ENCODE measurements at regions not wholly inside any gene's neighbourhood (a gene's known extent, or its start where the extent isn't known, plus 50 kb on each side); places are given as distances from the start of the nearest gene placed in this dataset.

DNA sequence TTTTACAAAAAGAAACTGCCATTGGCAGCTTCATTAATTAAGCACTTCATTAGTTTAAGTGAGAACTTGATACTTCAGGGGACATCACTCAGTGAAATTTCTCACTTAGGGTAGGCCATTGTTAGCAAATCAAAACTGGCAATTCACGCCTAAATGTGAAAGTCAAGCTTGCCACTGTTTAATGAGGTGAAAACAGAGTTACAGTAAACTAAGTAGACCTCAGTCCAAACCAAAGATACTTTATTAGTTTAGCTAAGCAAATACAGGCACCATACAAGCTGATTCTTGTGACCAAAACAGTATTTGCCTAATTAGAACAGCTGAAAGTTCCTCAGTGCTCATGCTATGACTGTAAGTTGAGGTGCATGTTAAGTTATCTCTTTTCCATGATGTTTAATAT lies 176.5 kb upstream of the CPNE8 start:
- TF ChIP-seq, protein P1, sequence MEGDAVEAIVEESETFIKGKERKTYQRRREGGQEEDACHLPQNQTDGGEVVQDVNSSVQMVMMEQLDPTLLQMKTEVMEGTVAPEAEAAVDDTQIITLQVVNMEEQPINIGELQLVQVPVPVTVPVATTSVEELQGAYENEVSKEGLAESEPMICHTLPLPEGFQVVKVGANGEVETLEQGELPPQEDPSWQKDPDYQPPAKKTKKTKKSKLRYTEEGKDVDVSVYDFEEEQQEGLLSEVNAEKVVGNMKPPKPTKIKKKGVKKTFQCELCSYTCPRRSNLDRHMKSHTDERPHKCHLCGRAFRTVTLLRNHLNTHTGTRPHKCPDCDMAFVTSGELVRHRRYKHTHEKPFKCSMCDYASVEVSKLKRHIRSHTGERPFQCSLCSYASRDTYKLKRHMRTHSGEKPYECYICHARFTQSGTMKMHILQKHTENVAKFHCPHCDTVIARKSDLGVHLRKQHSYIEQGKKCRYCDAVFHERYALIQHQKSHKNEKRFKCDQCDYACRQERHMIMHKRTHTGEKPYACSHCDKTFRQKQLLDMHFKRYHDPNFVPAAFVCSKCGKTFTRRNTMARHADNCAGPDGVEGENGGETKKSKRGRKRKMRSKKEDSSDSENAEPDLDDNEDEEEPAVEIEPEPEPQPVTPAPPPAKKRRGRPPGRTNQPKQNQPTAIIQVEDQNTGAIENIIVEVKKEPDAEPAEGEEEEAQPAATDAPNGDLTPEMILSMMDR (IDR thresholded peaks at IDR 0.05; ENCODE audit: insufficient read depth, low read depth, low read length) = no peak
- DNase-seq (ENCODE audit: low read depth) = no peak
- H3K4me3 ChIP-seq (ENCODE audit: low read depth, low read length) = no peak overlapping the region

DNA sequence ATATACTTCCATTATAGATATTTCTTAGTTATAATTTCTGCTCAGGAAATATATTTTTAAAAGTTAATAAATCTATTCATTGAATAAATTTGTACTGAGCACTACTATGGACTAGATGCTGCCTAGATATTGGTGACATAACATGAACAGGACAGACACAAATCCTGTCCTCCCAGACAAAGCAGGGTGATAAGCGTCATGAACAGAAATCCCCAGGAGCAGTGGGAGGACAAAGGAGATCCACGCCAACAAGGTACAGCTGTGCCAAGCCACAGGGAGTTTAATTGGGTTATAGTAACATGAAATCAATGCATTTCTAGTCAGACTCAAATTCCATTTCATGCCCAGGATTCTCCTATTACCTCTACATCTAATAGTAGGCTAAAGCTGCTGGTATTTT lies 171.8 kb upstream of the CPNE8 start:
- TF ChIP-seq, protein P1 (IDR thresholded peaks at IDR 0.05; ENCODE audit: insufficient read depth, low read depth, low read length) = no peak
- DNase-seq (ENCODE audit: low read depth) = no peak

DNA sequence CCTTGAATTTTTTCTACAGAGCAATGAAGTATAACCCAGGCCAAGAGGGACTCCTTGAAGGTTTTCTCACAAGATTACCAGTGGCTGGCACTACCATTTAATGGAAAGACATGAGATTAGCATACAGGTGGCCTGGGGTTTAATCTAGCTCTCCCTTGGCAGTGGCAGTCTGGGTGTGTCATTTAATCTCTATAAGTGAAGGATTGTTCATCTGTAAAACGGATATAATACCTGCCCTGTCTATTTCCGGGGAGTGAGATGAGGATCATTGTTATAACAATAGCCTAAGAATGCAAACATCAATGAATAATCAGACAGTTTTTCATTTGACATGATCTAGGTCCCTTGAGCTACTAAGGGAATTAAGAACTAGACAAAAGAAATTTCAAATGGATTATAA lies 168.7 kb upstream of the CPNE8 start:
- no peak overlapping the region for H3K4me3 ChIP-seq (ENCODE audit: low read depth, low read length)
- TF ChIP-seq, protein P1 (IDR thresholded peaks at IDR 0.05; ENCODE audit: insufficient read depth, low read depth, low read length) = no peak
- no peak for DNase-seq (ENCODE audit: low read depth)

More for the DNA sequence above, 171.8 kb upstream of the CPNE8 start:
- H3K4me3 ChIP-seq (ENCODE audit: low read depth, low read length) = no peak overlapping the region

DNA sequence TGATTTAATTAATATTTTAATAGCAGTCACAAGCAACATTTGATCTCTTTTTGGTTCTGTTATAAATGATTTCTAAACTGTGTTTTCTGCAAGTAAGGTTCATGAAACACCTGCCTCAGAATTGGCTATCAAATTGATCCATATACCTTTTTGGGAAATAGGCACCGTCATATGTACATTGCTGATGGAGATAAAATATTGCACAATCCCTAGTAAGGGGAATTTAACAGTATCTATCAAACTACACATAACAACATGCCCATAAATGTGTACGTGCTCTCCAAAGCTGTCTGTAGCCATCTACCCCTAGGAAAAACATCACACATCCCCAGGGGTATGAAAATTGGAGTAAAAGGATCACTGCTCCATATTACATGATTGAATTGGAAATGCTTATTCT lies 167.3 kb upstream of the CPNE8 start:
- DNase-seq (ENCODE audit: low read depth) = no peak
- TF ChIP-seq, protein P1 (IDR thresholded peaks at IDR 0.05; ENCODE audit: insufficient read depth, low read depth, low read length) = no peak

DNA sequence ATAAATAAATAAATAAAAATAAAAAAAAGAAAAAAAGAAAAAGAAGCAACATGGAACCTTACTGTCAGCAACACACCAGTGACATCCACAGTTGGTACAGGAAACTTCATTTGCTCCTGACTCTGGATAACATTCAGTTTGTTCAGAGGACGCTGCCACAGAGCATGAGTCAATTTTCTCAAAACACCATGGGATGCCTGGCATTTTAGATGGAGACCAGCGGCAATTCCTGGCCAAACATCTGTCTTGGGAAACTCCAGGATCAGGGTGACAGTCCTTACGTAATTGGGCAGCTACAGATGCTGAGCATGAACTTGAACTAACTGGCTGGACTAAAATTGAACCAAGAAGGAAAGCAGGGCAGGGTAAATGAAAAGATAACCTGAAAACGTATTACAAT lies 166.2 kb upstream of the CPNE8 start:
- DNase-seq (ENCODE audit: low read depth) = no peak
- TF ChIP-seq, protein P1 (IDR thresholded peaks at IDR 0.05; ENCODE audit: insufficient read depth, low read depth, low read length) = no peak
- no peak overlapping the region for H3K4me3 ChIP-seq (ENCODE audit: low read depth, low read length)

More for the DNA sequence above, 167.3 kb upstream of the CPNE8 start:
- no peak overlapping the region for H3K4me3 ChIP-seq (ENCODE audit: low read depth, low read length)

DNA sequence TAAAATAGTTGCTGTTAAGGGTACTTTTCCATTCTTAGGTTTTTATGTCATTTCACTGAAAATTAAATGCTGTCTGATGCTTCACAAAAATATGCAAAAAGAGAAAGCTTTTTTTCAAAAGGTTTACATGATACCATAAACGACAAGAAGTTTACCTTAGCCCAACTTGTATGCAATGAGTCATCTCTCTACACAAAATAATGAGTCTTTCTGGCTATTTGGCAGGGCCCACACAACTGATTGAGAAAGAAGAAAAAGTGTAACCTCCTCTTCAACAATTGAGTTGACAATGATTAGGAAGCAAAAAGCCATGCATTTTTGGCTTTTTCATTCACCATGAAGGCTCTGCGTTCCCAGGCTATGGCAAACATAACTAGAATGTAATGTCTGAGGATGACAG lies 165.4 kb upstream of the CPNE8 start:
- H3K4me3 ChIP-seq (ENCODE audit: low read depth, low read length) = no peak overlapping the region
- TF ChIP-seq, protein P1 (IDR thresholded peaks at IDR 0.05; ENCODE audit: insufficient read depth, low read depth, low read length) = no peak
- no peak for DNase-seq (ENCODE audit: low read depth)

DNA sequence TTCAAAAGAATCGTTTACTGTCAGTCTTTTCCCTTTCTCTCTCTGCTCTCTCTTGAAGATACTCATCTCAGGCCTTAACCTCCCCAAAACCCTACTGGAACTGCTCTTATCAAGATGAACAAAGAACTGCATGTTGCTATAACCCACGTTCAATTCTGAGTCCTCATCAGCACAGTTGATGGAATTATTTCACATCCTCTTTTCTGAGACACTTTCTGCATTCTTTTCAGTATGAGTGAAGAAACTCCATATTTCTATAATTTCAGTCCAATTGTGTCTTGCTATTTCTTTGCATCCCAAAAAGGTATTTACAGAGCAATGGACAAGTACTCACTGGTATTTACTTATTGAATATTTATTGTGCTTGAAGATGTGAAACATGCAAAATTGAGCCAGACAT lies 160.1 kb upstream of the CPNE8 start:
- TF ChIP-seq, protein P1 (IDR thresholded peaks at IDR 0.05; ENCODE audit: insufficient read depth, low read depth, low read length) = no peak
- no peak for DNase-seq (ENCODE audit: low read depth)

More for the DNA sequence above, 160.1 kb upstream of the CPNE8 start:
- H3K4me3 ChIP-seq (ENCODE audit: low read depth, low read length) = no peak overlapping the region

Data from fibroblast of villous mesenchyme (primary cell).